GM13977 (cell line): ENCODE measurements at regions not wholly inside any gene's neighbourhood (a gene's known extent, or its start where the extent isn't known, plus 50 kb on each side); places are given as distances from the start of the nearest gene placed in this dataset.

Source experiments
- DNase-seq: peaks from one replicate; pipeline ENCODE4 v3.0.0; 2012; ENCODE audit warnings: low spot score
- CTCF ChIP-seq: IDR thresholded peaks from 2 replicates; pipeline ENCODE4 v1.5.1; 2012; ENCODE audit warnings: mild to moderate bottlenecking, control low read depth; ENCODE audit not compliant: insufficient read depth; ENCODE audit errors: extremely low read depth, missing control alignments
- in situ Hi-C: fragments of 300-500 bp; cut with MboI; formaldehyde crosslinking; loops from one replicate; pipeline ENCODE4 v1.12.0; 2022; ENCODE audit warnings: low sequenced_read_pairs, low pct_unique_long_range_greater_than_20kb, mixed read lengths, inconsistent platforms; ENCODE audit not compliant: unreplicated experiment

DNA sequence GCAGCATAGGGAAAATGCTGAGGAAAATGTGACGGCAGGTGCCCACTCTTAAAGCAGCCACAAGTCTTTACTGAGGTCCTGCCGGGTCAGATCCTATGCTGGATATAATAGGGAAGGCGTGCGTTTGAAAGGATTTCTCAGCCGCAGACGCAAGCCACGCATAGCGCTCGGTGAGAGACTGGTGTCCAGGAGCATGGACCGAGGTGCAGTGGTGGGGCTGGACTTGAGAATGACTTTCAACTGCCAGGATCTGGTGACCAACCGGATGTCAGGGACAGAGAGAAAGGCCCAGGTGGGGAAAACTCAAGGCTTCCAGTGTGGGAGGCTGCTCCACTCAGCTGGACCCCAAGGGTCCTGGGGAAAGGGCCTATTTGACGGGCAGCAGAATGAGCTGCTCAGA lies 74.7 kb upstream of the INSIG1 start:
- DNase-seq, result no peak
- in situ Hi-C loops, result no loop called here
- TF ChIP-seq CTCF, result no peak

- TF ChIP-seq CTCF, result no peak
- in situ Hi-C loops, result no loop called here
- no peak for DNase-seq
These were observed 74.2 kb upstream of the INSIG1 start for GRCh38 chr7:155223503-155223902.

- in situ Hi-C loops, result no loop called here
- no peak for TF ChIP-seq CTCF
- no peak for DNase-seq
These were observed 73.4 kb upstream of the INSIG1 start for GRCh38 chr7:155224116-155224811.

DNA sequence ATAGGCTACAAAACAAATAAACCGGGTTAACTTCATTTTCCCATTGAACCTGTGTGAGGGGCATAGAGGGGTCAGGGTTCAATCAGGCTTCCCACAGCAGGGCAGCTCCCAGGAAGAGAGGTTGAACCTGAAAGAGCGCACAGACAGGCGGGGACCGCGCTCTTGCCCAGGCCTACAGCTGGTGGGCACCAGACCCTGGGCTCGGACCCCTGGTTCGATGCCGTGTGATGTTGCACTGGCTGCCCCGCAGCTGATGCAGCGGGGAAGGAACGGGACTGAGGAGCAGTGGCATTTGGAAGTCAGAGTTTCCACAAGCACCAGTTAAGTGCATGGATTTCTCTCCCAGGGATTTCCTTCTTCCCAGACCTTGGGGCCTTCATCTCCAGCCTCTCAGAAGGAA lies 72.6 kb upstream of the INSIG1 start:
- in situ Hi-C loops, result no loop called here
- DNase-seq, result no peak
- no peak for TF ChIP-seq CTCF

GRCh38 chr7:155225516-155225915 lies 72.2 kb upstream of the INSIG1 start:
- TF ChIP-seq CTCF, result no peak
- no peak for DNase-seq
- in situ Hi-C loops, result no loop called here

DNA sequence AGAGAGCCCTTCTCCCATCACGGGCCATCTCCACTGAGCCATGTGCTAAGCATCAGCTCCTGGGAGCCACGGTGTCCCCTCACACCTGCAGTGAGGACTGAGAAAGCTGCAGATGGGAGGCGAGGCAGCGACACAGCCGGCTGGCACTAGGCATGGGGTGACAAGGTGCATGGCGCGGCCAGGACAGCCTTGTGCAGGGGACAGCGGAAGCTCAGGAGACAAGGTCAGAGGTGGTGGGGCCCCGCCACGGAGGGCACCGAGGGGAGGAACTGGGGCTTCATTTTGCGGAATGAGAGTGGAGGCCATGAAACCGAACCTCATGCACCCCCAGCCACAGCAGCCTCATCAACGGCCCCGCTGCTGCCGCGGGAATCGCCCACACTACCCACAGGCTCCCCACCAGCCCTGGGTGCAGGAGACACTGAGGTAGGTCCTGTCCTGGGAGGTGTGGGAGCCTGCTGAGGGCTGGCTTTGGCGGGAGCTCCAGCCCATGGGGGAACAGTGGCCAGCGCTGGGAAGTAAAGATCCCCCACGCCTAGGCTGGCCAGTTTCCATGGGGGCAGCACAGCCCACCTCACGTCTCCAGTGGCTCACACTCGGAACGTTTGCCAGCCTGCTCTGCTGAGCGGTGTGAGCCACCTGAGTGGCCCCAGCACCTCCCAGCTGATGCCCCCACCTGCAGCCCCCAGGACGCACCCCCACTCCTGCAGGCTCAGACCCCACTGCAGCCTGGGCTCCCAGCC lies 71.2 kb upstream of the INSIG1 start:
- in situ Hi-C loops, result no loop called here
- no peak for DNase-seq
- no peak for TF ChIP-seq CTCF
